ENCODE measurements at regions not wholly inside any gene's neighbourhood (a gene's known extent, or its start where the extent isn't known, plus 50 kb on each side); places are given as distances from the start of the nearest gene placed in this dataset.

DNA sequence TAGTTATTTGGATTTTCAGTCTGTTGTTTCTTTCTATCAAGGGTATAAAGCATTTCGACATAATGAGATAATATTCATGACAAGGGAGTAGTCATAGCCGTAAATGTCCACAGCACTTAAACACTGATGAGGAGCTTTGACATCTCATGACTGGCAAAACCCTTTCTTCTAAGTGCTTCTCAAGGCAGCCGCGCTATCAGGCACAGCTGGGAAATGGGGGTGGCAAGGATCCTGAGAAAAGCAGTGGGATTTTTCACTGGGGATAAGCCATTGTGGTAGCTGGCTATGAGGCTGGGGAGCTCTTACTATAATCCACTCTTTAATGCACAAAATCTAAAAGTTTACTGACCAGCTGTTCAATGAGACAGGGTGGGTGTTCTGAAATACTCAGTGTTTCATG lies 493.2 kb upstream of the KLF6 start:
- H3K4me2 ChIP-seq (ENCODE audit: insufficient read depth, low read length): no peak overlapping the region
- no peak overlapping the region for H3K9ac ChIP-seq (replicated peaks; ENCODE audit: extremely low read depth, insufficient read depth, low read length)
- no peaks in the 10 kb centered on the region for H4K20me1 ChIP-seq (replicated peaks; ENCODE audit: control insufficient read depth, extremely low read depth, insufficient read depth, low read length)
- POLR2A ChIA-PET: no interaction called here
- FAIRE-seq (no peak), DNase-seq (ENCODE audit: low read depth, low spot score) (no peak)
- no TSS peak for BruUV-seq (replicated peaks)
- dilution Hi-C loops (cut with MboI; ENCODE audit: extremely low pct_ligation_motif_present, low sequenced_read_pairs) (no loop called here), intact Hi-C loops (cut with micrococcal nuclease) (no loop called here)
- H3K4me1 ChIP-seq (ENCODE audit: control insufficient read depth, extremely low read depth, insufficient read depth, low read length): peaks cover 18% of the 10 kb centered on the region
- H3K4me3 ChIP-seq (replicated peaks in 1 of 3; ENCODE audit: insufficient read depth in 1 of 3, low read depth in 1 of 3, low read length in 3 of 3): no peak overlapping the region
- TF ChIP-seq FOS (IDR thresholded peaks at IDR 0.05; ENCODE audit: borderline replicate concordance, insufficient read depth, low read length) (no peak), JUN (IDR thresholded peaks at IDR 0.05; ENCODE audit: borderline replicate concordance, insufficient read depth, insufficient read length, low read depth) (no peak), POLR2A (IDR thresholded peaks at IDR 0.05; ENCODE audit: low read depth, low read length) (no peak), EZH2 (IDR thresholded peaks at IDR 0.05; ENCODE audit: borderline replicate concordance, low read depth, low read length, severe bottlenecking) (no peak), GATA2 (IDR thresholded peaks at IDR 0.05; ENCODE audit: insufficient read depth, insufficient read length, low read depth, low read length) (no peak), POLR2AphosphoS5 (IDR thresholded peaks at IDR 0.05; ENCODE audit: insufficient read depth, low read depth, low read length) (no peak), MYC (IDR thresholded peaks at IDR 0.05; ENCODE audit: low read depth, low read length) (no peak)
- TF ChIP-seq, protein P1, sequence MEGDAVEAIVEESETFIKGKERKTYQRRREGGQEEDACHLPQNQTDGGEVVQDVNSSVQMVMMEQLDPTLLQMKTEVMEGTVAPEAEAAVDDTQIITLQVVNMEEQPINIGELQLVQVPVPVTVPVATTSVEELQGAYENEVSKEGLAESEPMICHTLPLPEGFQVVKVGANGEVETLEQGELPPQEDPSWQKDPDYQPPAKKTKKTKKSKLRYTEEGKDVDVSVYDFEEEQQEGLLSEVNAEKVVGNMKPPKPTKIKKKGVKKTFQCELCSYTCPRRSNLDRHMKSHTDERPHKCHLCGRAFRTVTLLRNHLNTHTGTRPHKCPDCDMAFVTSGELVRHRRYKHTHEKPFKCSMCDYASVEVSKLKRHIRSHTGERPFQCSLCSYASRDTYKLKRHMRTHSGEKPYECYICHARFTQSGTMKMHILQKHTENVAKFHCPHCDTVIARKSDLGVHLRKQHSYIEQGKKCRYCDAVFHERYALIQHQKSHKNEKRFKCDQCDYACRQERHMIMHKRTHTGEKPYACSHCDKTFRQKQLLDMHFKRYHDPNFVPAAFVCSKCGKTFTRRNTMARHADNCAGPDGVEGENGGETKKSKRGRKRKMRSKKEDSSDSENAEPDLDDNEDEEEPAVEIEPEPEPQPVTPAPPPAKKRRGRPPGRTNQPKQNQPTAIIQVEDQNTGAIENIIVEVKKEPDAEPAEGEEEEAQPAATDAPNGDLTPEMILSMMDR (IDR thresholded peaks at IDR 0.05; ENCODE audit: extremely low read depth in 1 of 2, insufficient read depth in 1 of 2, low read depth in 1 of 2, low read length in 2 of 2): no peak
- TF ChIP-seq, protein P2, sequence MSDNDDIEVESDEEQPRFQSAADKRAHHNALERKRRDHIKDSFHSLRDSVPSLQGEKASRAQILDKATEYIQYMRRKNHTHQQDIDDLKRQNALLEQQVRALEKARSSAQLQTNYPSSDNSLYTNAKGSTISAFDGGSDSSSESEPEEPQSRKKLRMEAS (IDR thresholded peaks at IDR 0.05; ENCODE audit: insufficient read depth, insufficient read length): no peak
- CTCF ChIA-PET: interaction anchor here (1.2 kb wide), 1 partner anchor 10 kb away, joined by 3 read pairs; no protein-coding TSS in a partner anchor
- no peak overlapping the region for H3K27ac ChIP-seq (ENCODE audit: insufficient read depth, low read depth, low read length)
- no peak overlapping the region for H2AFZ ChIP-seq (ENCODE audit: low read depth, low read length)
- no peaks in the 10 kb centered on the region for H3K79me2 ChIP-seq (ENCODE audit: control insufficient read depth, insufficient read depth, low read length)
- H3K36me3 ChIP-seq (ENCODE audit: control insufficient read depth in 2 of 2, extremely low read depth in 1 of 2, insufficient read depth in 2 of 2, low read length in 2 of 2): no peaks in the 10 kb centered on the region
- H3K9me1 ChIP-seq (replicated peaks; ENCODE audit: control insufficient read depth, extremely low read depth, insufficient read depth, low read length): no peaks in the 10 kb centered on the region
- no peaks in the 10 kb centered on the region for H3K9me3 ChIP-seq (replicated peaks; ENCODE audit: control insufficient read depth, insufficient read depth, low read length)
- H3K27me3 ChIP-seq (ENCODE audit: control insufficient read depth in 2 of 2, insufficient read depth in 2 of 2, low read length in 2 of 2): no peaks in the 10 kb centered on the region
